ENCODE measurements at regions not wholly inside any gene's neighbourhood (a gene's known extent, or its start where the extent isn't known, plus 50 kb on each side); places are given as distances from the start of the nearest gene placed in this dataset.

DNA sequence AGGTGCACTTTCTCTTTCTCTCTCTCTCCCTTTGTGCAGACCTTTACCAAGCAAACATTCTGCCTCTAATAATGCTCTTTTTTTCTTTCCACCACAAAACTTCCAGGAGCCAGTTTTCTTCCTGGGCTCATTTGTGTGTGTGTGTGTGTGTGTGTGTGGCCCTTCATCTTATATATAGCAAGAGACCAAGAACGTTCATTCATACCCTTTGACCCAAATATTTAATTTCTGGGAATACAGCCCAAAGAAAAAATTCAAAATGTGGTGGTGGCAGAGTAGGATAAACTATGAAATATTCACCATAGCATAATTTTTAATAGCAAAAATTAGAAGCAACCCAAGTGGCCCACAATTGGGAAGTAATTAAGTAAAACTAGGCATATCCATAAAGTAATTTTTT is 398.9 kb downstream of the IGSF11 start:
- TF ChIP-seq RARB (CRISPR knock-in tag; IDR thresholded peaks at IDR 0.05) (no peak), ISL1 (CRISPR knock-in tag; IDR thresholded peaks at IDR 0.05) (no peak), BACH2 (CRISPR knock-in tag; IDR thresholded peaks at IDR 0.05; ENCODE audit: borderline replicate concordance) (no peak), TCF4 (CRISPR knock-in tag; IDR thresholded peaks at IDR 0.05; ENCODE audit: borderline replicate concordance) (no peak), PPARA (CRISPR knock-in tag; IDR thresholded peaks at IDR 0.05; ENCODE audit: borderline replicate concordance) (no peak), ZNF565 (CRISPR knock-in tag; conservative IDR thresholded peaks at IDR 0.05; ENCODE audit: low read depth) (no peak), TOX (CRISPR knock-in tag; IDR thresholded peaks at IDR 0.05; ENCODE audit: borderline replicate concordance) (no peak), SNAI2 (CRISPR knock-in tag; IDR thresholded peaks at IDR 0.05) (no peak), ZFP3 (CRISPR knock-in tag; IDR thresholded peaks at IDR 0.05) (no peak)
- TF ChIP-seq, protein P1, sequence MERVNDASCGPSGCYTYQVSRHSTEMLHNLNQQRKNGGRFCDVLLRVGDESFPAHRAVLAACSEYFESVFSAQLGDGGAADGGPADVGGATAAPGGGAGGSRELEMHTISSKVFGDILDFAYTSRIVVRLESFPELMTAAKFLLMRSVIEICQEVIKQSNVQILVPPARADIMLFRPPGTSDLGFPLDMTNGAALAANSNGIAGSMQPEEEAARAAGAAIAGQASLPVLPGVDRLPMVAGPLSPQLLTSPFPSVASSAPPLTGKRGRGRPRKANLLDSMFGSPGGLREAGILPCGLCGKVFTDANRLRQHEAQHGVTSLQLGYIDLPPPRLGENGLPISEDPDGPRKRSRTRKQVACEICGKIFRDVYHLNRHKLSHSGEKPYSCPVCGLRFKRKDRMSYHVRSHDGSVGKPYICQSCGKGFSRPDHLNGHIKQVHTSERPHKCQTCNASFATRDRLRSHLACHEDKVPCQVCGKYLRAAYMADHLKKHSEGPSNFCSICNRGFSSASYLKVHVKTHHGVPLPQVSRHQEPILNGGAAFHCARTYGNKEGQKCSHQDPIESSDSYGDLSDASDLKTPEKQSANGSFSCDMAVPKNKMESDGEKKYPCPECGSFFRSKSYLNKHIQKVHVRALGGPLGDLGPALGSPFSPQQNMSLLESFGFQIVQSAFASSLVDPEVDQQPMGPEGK (CRISPR knock-in tag; IDR thresholded peaks at IDR 0.05; ENCODE audit: borderline replicate concordance) = no peak
- TF ChIP-seq, protein P2, sequence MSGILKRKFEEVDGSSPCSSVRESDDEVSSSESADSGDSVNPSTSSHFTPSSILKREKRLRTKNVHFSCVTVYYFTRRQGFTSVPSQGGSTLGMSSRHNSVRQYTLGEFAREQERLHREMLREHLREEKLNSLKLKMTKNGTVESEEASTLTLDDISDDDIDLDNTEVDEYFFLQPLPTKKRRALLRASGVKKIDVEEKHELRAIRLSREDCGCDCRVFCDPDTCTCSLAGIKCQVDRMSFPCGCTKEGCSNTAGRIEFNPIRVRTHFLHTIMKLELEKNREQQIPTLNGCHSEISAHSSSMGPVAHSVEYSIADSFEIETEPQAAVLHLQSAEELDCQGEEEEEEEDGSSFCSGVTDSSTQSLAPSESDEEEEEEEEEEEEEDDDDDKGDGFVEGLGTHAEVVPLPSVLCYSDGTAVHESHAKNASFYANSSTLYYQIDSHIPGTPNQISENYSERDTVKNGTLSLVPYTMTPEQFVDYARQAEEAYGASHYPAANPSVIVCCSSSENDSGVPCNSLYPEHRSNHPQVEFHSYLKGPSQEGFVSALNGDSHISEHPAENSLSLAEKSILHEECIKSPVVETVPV (CRISPR knock-in tag; IDR thresholded peaks at IDR 0.05) = no peak

Data from SK-N-SH treated with all-trans-retinoic acid at 6 μM for 48 hours (cell line).